MCF 10A (cell line): ENCODE measurements at regions not wholly inside any gene's neighbourhood (a gene's known extent, or its start where the extent isn't known, plus 50 kb on each side); places are given as distances from the start of the nearest gene placed in this dataset.

ENCODE experiments used
- BruUV-seq: library from RNA; stranded (reverse); fragments of 400-500 nt; replicated peaks from 2 replicates; lab custom pipeline; 2021; lab: Mats Ljungman, UMichigan
- CTCF ChIA-PET: fragments of 300-600 bp; sonication (Branson Sonifier 250); formaldehyde crosslinking; extraction: SDS; loops from one replicate; lab custom pipeline; 2021; ENCODE audit warnings: antibody characterized with exemption, inconsistent platforms; lab: Yijun Ruan, JAX
- POLR2A ChIA-PET: fragments of 300-600, 350-650 bp; sonication (Branson Sonifier 250); formaldehyde crosslinking; extraction: SDS; loops from one replicate; lab custom pipeline; 2020; ENCODE audit warnings: antibody characterized with exemption, inconsistent platforms; lab: Yijun Ruan, JAX
- DNase-seq: peaks from one replicate; pipeline ENCODE4 v3.0.0-alpha.2; 2018; ENCODE audit not compliant: unreplicated experiment
- H3K27ac Mint-ChIP-seq: one replicate; pipeline ENCODE4 v1.8.0; 2022; ENCODE audit warnings: mild to moderate bottlenecking, low read depth, mixed read lengths; ENCODE audit not compliant: unreplicated experiment
- H3K27me3 Mint-ChIP-seq: one replicate; pipeline ENCODE4 v1.8.0; 2022; ENCODE audit warnings: mixed read lengths; ENCODE audit not compliant: insufficient read depth, unreplicated experiment
- H3K36me3 Mint-ChIP-seq: one replicate; pipeline ENCODE4 v1.8.0; 2022; ENCODE audit warnings: mild to moderate bottlenecking, moderate library complexity, mixed read lengths; ENCODE audit not compliant: insufficient read depth, unreplicated experiment
- H3K4me1 Mint-ChIP-seq: one replicate; pipeline ENCODE4 v1.8.0; 2022; ENCODE audit warnings: mixed read lengths; ENCODE audit not compliant: insufficient read depth, unreplicated experiment
- H3K4me3 Mint-ChIP-seq: one replicate; pipeline ENCODE4 v1.8.0; 2022; ENCODE audit warnings: mild to moderate bottlenecking, moderate library complexity, mixed read lengths; ENCODE audit not compliant: unreplicated experiment
- H3K9me3 Mint-ChIP-seq: one replicate; pipeline ENCODE4 v1.8.0; 2022; ENCODE audit warnings: mixed read lengths; ENCODE audit not compliant: unreplicated experiment
- CTCF ChIP-seq: fragments of 200-600 bp; IDR thresholded peaks from one replicate; pipeline ENCODE4 v1.8.0; 2022; ENCODE audit warnings: antibody characterized with exemption, mild to moderate bottlenecking; ENCODE audit not compliant: unreplicated experiment
- intact Hi-C: fragments of 100-400 bp; cut with micrococcal nuclease; formaldehyde crosslinking; loops from 2 replicates; pipeline ENCODE4 v1.14.1; 2022

GRCh38 chr9:101902051-101902450, 163.6 kb upstream of the GRIN3A start:
- TF ChIP-seq CTCF: no peak
- no peaks in the 10 kb centered on the region for H3K4me1 Mint-ChIP-seq
- CTCF ChIA-PET: no interaction called here

DNA sequence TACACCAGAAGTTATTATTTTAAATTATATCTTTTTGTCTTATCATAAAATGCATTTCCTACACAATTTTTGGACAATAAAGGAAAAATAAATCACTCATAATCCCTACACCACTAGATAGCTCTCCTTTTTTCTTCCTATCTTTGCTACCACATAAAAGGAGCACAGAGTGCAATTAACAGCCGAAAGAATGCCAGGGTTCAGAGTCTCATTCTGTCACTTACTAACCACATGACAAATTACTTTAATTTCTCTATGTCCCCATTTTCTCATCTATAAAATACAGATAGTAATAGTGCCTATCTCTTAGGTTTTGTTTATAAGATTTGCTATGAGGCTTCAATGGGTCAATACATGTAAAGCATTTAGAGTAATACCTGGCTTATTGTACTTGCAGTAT, 158.7 kb upstream of the GRIN3A start:
- no peaks in the 10 kb centered on the region for H3K36me3 Mint-ChIP-seq
- H3K27ac Mint-ChIP-seq: no peak overlapping the region
- intact Hi-C loops: no loop called here
- ChIA-PET POLR2A (interaction anchor here (0.7 kb wide), 1 partner anchor 19 kb away, joined by 3 read pairs; no protein-coding TSS in a partner anchor), CTCF (interaction anchor here (0.6 kb wide), 1 partner anchor 23 kb away, joined by 3 read pairs; no protein-coding TSS in a partner anchor)
- no TSS peak for BruUV-seq
- no peak for TF ChIP-seq CTCF
- H3K4me3 Mint-ChIP-seq: no peak overlapping the region
- H3K4me1 Mint-ChIP-seq: no peaks in the 10 kb centered on the region
- peaks cover 55% of the 10 kb centered on the region for H3K27me3 Mint-ChIP-seq
- no peak for DNase-seq
- no peaks in the 10 kb centered on the region for H3K9me3 Mint-ChIP-seq

More at GRCh38 chr9:101902051-101902450, 163.6 kb upstream of the GRIN3A start:
- DNase-seq: no peak
- no peak overlapping the region for H3K27ac Mint-ChIP-seq
- H3K36me3 Mint-ChIP-seq: no peaks in the 10 kb centered on the region
- H3K27me3 Mint-ChIP-seq: peaks cover 30% of the 10 kb centered on the region
- intact Hi-C loops: no loop called here
- no peak overlapping the region for H3K4me3 Mint-ChIP-seq
- no peaks in the 10 kb centered on the region for H3K9me3 Mint-ChIP-seq
- POLR2A ChIA-PET: no interaction called here
- no TSS peak for BruUV-seq

DNA sequence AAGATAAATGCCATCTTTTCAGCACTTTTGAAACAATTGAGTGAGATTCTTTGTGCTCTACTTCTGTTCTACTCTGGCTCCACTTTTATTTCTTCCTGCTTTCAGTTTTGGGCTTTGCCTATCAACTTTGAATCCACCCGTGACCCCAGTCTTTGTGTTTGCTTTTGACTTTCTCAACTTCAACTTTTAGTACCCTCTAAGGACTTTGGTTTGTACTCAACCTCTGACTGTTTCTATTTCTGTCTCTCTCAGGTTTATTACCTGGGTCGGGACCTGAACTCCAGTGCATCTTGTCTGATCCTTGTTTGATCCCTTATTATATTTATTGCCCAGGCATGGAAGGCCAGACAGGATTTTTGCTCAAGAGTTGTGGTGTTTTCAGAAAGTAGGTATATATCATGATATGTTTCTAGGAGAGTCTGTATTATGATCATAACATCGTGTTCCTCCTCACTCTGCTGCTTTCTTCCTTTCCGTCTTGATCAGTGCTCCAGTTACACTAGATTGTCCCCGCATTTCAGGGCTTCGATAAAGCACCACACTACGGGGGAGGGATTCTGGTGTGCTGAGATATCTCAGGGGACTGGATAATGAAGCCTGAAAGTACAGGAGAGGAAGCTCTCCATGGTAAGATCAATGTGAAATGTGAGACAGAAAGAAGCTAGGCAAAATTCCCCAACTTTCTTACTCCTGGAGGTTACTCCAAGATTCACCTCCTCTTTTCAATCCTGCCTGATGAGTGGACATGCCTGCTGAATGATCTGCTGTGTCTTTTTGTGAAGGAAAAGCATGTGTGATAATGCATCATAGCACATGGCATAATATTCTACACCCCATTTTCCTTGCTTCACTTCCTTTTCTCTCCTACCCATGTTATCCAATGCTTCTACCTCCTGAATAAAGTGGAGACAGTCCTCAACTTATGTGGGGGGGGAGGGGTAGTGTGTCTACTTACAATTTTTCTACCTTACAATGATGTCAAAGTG, 155.5 kb upstream of the GRIN3A start:
- no peak for TF ChIP-seq CTCF
- no peaks in the 10 kb centered on the region for H3K4me1 Mint-ChIP-seq
- no peaks in the 10 kb centered on the region for H3K36me3 Mint-ChIP-seq
- DNase-seq: no peak
- no peak overlapping the region for H3K27ac Mint-ChIP-seq
- H3K9me3 Mint-ChIP-seq: no peaks in the 10 kb centered on the region
- POLR2A ChIA-PET: no interaction called here
- peaks cover 70% of the 10 kb centered on the region for H3K27me3 Mint-ChIP-seq
- intact Hi-C loops: no loop called here
- BruUV-seq: no TSS peak
- H3K4me3 Mint-ChIP-seq: no peak overlapping the region
- CTCF ChIA-PET: no interaction called here

- no peak for DNase-seq
- CTCF ChIA-PET: no interaction called here
- H3K9me3 Mint-ChIP-seq: no peaks in the 10 kb centered on the region
- peaks cover 42% of the 10 kb centered on the region for H3K27me3 Mint-ChIP-seq
- POLR2A ChIA-PET: no interaction called here
- TF ChIP-seq CTCF: no peak
- H3K4me3 Mint-ChIP-seq: no peak overlapping the region
- H3K27ac Mint-ChIP-seq: no peak overlapping the region
- intact Hi-C loops: no loop called here
- no peaks in the 10 kb centered on the region for H3K4me1 Mint-ChIP-seq
- no TSS peak for BruUV-seq
- H3K36me3 Mint-ChIP-seq: no peaks in the 10 kb centered on the region
Observed at GRCh38 chr9:101881508-101881907, 143.1 kb upstream of the GRIN3A start.
